ENCODE measurements at regions not wholly inside any gene's neighbourhood (a gene's known extent, or its start where the extent isn't known, plus 50 kb on each side); places are given as distances from the start of the nearest gene placed in this dataset.

DNA sequence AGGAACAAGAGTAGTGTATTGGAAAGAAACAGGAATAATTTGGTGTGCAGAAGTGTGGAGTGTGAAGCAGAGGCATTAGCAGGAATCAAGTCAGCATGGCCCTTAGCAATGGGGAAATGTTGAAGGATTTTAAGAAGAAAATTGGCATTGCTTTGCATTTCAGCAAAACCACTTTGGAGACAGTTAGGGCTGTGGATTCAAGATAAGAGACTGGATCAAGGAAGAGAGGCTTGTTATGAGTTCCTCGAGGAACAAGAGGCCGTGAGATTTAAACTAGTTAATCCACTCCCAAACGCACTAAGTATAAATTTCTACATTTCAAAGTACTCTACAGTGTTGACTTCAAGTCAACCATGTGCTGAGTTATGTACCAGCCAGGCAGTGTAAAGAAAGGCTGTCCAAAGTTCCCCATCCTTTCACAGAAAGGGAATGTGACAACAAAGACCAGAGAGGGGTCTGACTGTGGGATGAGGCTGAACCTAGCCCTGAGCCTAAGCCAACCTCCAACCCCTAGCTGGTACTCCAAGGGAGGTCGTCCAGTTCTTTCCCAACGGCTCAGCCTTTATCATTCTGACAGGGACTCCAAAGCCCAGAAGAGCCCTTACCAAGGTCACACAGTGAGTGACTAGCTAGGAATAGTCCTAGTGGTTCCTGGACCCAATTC is 91.2 kb upstream of the BMP4 start:
- Histone ChIP-seq H3K4me1 (ENCODE audit: control insufficient read depth in 5 of 5, insufficient read depth in 5 of 5, low read length in 5 of 5) (no peaks in the 10 kb centered on the region), H3K4me3 (ENCODE audit: low read depth in 1 of 5, low read length in 5 of 5) (no peak overlapping the region), H3K9ac (ENCODE audit: low read length in 5 of 5) (no peak overlapping the region), H3K9me3 (ENCODE audit: control insufficient read depth in 5 of 5, low read length in 5 of 5) (no peaks in the 10 kb centered on the region), H3K36me3 (ENCODE audit: control insufficient read depth in 5 of 5, insufficient read depth in 5 of 5, low read length in 5 of 5) (no peaks in the 10 kb centered on the region), H3K27me3 (ENCODE audit: control insufficient read depth in 5 of 5, insufficient read depth in 4 of 5, low read length in 5 of 5) (no peaks in the 10 kb centered on the region), H3K27ac (ENCODE audit: low read depth, low read length) (no peak overlapping the region)

DNA sequence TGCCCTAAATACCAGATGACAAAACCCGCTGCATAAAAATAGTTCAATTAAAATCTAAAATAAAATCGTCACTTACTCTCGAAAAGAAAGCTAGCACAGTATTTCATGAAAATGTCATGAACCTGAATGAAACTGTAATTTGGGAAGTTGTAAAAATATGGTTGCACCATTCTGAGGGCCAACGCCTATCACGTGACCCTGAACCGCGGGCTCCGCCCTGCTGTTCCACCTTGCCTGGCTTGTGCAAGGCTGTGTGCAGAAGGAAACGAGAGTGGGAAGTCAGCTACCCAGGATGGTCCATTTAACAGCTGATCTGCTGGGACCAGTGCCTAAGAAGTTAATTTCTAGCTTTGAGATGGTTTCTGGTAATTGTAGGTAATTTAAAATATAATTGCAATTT is 91.7 kb upstream of the BMP4 start:
- no peaks in the 10 kb centered on the region for H3K9me3 ChIP-seq (ENCODE audit: control insufficient read depth in 5 of 5, low read length in 5 of 5)
- H3K4me3 ChIP-seq (ENCODE audit: low read depth in 1 of 5, low read length in 5 of 5) = no peak overlapping the region
- no peaks in the 10 kb centered on the region for H3K4me1 ChIP-seq (ENCODE audit: control insufficient read depth in 5 of 5, insufficient read depth in 5 of 5, low read length in 5 of 5)
- H3K27ac ChIP-seq (ENCODE audit: low read depth, low read length) = no peak overlapping the region
- no peaks in the 10 kb centered on the region for H3K27me3 ChIP-seq (ENCODE audit: control insufficient read depth in 5 of 5, insufficient read depth in 4 of 5, low read length in 5 of 5)
- H3K36me3 ChIP-seq (ENCODE audit: control insufficient read depth in 5 of 5, insufficient read depth in 5 of 5, low read length in 5 of 5) = no peaks in the 10 kb centered on the region
- no peak overlapping the region for H3K9ac ChIP-seq (ENCODE audit: low read length in 5 of 5)

GRCh38 chr14:54048736-54049135 is 92.1 kb upstream of the BMP4 start:
- no peaks in the 10 kb centered on the region for H3K27me3 ChIP-seq (ENCODE audit: control insufficient read depth in 5 of 5, insufficient read depth in 4 of 5, low read length in 5 of 5)
- H3K27ac ChIP-seq (ENCODE audit: low read depth, low read length) = no peak overlapping the region
- H3K36me3 ChIP-seq (ENCODE audit: control insufficient read depth in 5 of 5, insufficient read depth in 5 of 5, low read length in 5 of 5) = no peaks in the 10 kb centered on the region
- no peak overlapping the region for H3K9ac ChIP-seq (ENCODE audit: low read length in 5 of 5)
- H3K4me3 ChIP-seq (ENCODE audit: low read depth in 1 of 5, low read length in 5 of 5) = no peak overlapping the region
- H3K9me3 ChIP-seq (ENCODE audit: control insufficient read depth in 5 of 5, low read length in 5 of 5) = no peaks in the 10 kb centered on the region
- H3K4me1 ChIP-seq (ENCODE audit: control insufficient read depth in 5 of 5, insufficient read depth in 5 of 5, low read length in 5 of 5) = no peaks in the 10 kb centered on the region

- H3K4me3 ChIP-seq (ENCODE audit: low read depth in 1 of 5, low read length in 5 of 5) = no peak overlapping the region
These were observed 94.1 kb upstream of the BMP4 start for GRCh38 chr14:54050759-54051158.

GRCh38 chr14:54052696-54053385 is 96.2 kb upstream of the BMP4 start:
- Histone ChIP-seq H3K4me3 (ENCODE audit: low read depth in 1 of 5, low read length in 5 of 5) (no peak overlapping the region), H3K4me1 (ENCODE audit: control insufficient read depth in 5 of 5, insufficient read depth in 5 of 5, low read length in 5 of 5) (no peaks in the 10 kb centered on the region), H3K27ac (ENCODE audit: low read depth, low read length) (no peak overlapping the region), H3K9me3 (ENCODE audit: control insufficient read depth in 5 of 5, low read length in 5 of 5) (no peaks in the 10 kb centered on the region), H3K36me3 (ENCODE audit: control insufficient read depth in 5 of 5, insufficient read depth in 5 of 5, low read length in 5 of 5) (no peaks in the 10 kb centered on the region), H3K9ac (ENCODE audit: low read length in 5 of 5) (no peak overlapping the region), H3K27me3 (ENCODE audit: control insufficient read depth in 5 of 5, insufficient read depth in 4 of 5, low read length in 5 of 5) (no peaks in the 10 kb centered on the region)

More at GRCh38 chr14:54050759-54051158, 94.1 kb upstream of the BMP4 start:
- H3K36me3 ChIP-seq (ENCODE audit: control insufficient read depth in 5 of 5, insufficient read depth in 5 of 5, low read length in 5 of 5) = no peaks in the 10 kb centered on the region
- no peaks in the 10 kb centered on the region for H3K9me3 ChIP-seq (ENCODE audit: control insufficient read depth in 5 of 5, low read length in 5 of 5)
- H3K27ac ChIP-seq (ENCODE audit: low read depth, low read length) = no peak overlapping the region
- H3K4me1 ChIP-seq (ENCODE audit: control insufficient read depth in 5 of 5, insufficient read depth in 5 of 5, low read length in 5 of 5) = no peaks in the 10 kb centered on the region
- no peaks in the 10 kb centered on the region for H3K27me3 ChIP-seq (ENCODE audit: control insufficient read depth in 5 of 5, insufficient read depth in 4 of 5, low read length in 5 of 5)
- no peak overlapping the region for H3K9ac ChIP-seq (ENCODE audit: low read length in 5 of 5)

- Histone ChIP-seq H3K9ac (ENCODE audit: low read length in 5 of 5) (no peak overlapping the region), H3K9me3 (ENCODE audit: control insufficient read depth in 5 of 5, low read length in 5 of 5) (no peaks in the 10 kb centered on the region), H3K4me3 (ENCODE audit: low read depth in 1 of 5, low read length in 5 of 5) (no peak overlapping the region), H3K27ac (ENCODE audit: low read depth, low read length) (no peak overlapping the region), H3K27me3 (ENCODE audit: control insufficient read depth in 5 of 5, insufficient read depth in 4 of 5, low read length in 5 of 5) (no peaks in the 10 kb centered on the region), H3K4me1 (ENCODE audit: control insufficient read depth in 5 of 5, insufficient read depth in 5 of 5, low read length in 5 of 5) (no peaks in the 10 kb centered on the region), H3K36me3 (ENCODE audit: control insufficient read depth in 5 of 5, insufficient read depth in 5 of 5, low read length in 5 of 5) (no peaks in the 10 kb centered on the region)
These were observed 96.7 kb upstream of the BMP4 start for GRCh38 chr14:54053386-54053745.

- Histone ChIP-seq H3K9me3 (ENCODE audit: control insufficient read depth in 5 of 5, low read length in 5 of 5) (no peaks in the 10 kb centered on the region), H3K9ac (ENCODE audit: low read length in 5 of 5) (no peak overlapping the region), H3K4me1 (ENCODE audit: control insufficient read depth in 5 of 5, insufficient read depth in 5 of 5, low read length in 5 of 5) (no peaks in the 10 kb centered on the region), H3K4me3 (ENCODE audit: low read depth in 1 of 5, low read length in 5 of 5) (no peak overlapping the region), H3K27me3 (ENCODE audit: control insufficient read depth in 5 of 5, insufficient read depth in 4 of 5, low read length in 5 of 5) (no peaks in the 10 kb centered on the region), H3K27ac (ENCODE audit: low read depth, low read length) (no peak overlapping the region), H3K36me3 (ENCODE audit: control insufficient read depth in 5 of 5, insufficient read depth in 5 of 5, low read length in 5 of 5) (no peaks in the 10 kb centered on the region)
These were observed 101.9 kb upstream of the BMP4 start for GRCh38 chr14:54058505-54058904.

DNA sequence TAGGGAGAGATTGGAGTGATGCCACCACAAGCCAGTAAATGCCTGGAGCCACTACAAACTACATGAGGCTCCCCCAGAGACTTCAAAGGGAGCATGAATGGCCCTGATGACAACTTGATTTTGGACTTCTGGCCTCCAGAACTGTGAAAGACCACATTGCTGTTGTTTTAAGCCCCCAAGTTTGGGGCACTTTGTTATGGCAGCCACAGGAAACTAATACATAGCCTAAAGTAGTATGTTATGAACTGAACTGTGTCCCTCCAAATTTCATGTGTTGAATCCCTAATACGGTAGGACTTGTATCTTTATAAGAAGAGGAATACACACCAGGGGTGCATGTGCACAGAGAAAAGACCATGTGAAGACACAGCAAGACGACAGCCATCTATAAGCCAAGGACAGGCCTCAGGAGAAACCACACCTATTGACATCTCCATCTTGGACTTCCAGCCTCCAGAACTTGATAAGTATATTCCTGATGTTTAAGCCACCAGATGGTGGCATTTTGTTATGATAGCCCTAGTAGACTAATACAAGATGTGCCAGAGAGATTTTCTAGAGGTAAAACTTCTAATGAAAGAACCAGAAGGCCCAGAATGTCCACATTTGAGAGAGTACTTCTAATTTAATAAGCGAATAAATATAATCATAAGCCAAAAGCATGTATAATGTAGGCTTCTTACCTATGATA is 127.1 kb upstream of the BMP4 start:
- H3K4me3 ChIP-seq (ENCODE audit: low read depth in 1 of 5, low read length in 5 of 5) = no peak overlapping the region
- H3K36me3 ChIP-seq (ENCODE audit: control insufficient read depth in 5 of 5, insufficient read depth in 5 of 5, low read length in 5 of 5) = no peaks in the 10 kb centered on the region
- no peaks in the 10 kb centered on the region for H3K9me3 ChIP-seq (ENCODE audit: control insufficient read depth in 5 of 5, low read length in 5 of 5)
- no peak overlapping the region for H3K27ac ChIP-seq (ENCODE audit: low read depth, low read length)
- no peak overlapping the region for H3K9ac ChIP-seq (ENCODE audit: low read length in 5 of 5)
- H3K4me1 ChIP-seq (ENCODE audit: control insufficient read depth in 5 of 5, insufficient read depth in 5 of 5, low read length in 5 of 5) = peaks cover 0 to 14% (median 7%) of the 10 kb centered on the region in 5 donors
- no peaks in the 10 kb centered on the region for H3K27me3 ChIP-seq (ENCODE audit: control insufficient read depth in 5 of 5, insufficient read depth in 4 of 5, low read length in 5 of 5)

DNA sequence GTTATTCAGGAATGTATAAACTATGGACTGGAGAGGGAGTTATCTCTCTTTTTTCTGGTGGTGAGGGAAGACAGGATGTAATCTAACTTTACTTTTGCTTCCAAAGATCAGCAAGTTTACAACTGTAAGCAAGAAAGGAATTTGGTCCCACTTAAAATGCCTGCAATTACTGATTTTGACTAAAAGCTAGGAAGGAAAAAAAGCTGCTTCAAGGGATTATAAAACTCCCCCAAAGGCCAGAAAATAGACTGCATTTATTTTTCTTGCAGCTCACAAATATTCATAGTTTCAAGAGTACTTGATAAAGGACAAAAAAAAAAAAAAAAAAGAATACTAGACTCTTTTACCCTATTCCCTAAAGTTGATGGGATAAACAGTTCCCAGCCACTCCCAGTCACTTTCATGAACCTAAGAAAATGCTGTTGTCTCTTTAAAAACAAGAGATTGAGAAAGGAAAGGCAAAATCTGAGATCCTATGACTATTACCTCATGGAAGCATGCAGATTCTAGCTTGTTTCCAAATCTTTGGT is 128.7 kb upstream of the BMP4 start:
- no peaks in the 10 kb centered on the region for H3K36me3 ChIP-seq (ENCODE audit: control insufficient read depth in 5 of 5, insufficient read depth in 5 of 5, low read length in 5 of 5)
- no peaks in the 10 kb centered on the region for H3K27me3 ChIP-seq (ENCODE audit: control insufficient read depth in 5 of 5, insufficient read depth in 4 of 5, low read length in 5 of 5)
- no peak overlapping the region for H3K27ac ChIP-seq (ENCODE audit: low read depth, low read length)
- no peak overlapping the region for H3K9ac ChIP-seq (ENCODE audit: low read length in 5 of 5)
- H3K4me3 ChIP-seq (ENCODE audit: low read depth in 1 of 5, low read length in 5 of 5) = no peak overlapping the region
- H3K4me1 ChIP-seq (ENCODE audit: control insufficient read depth in 5 of 5, insufficient read depth in 5 of 5, low read length in 5 of 5) = peaks cover 0 to 14% (median 7%) of the 10 kb centered on the region in 5 donors
- no peaks in the 10 kb centered on the region for H3K9me3 ChIP-seq (ENCODE audit: control insufficient read depth in 5 of 5, low read length in 5 of 5)

DNA sequence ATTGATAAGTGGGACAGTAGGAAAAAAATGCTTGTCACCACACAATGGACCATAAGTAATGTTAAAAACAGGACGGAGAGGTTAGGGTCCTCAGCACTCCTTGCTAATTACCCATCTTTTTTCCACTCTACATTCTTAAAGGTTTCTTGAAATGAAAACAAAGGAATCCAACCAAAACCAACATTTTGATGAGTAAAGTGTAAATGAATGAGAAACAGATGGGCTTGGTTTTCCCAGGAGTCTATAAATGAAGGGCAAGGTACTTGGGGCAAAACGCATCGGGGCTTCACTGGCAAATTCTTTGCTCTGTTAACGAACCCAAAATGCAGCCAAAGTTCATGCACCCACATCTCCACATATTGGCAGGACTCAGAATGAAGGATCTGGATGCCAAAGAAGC is 129.2 kb upstream of the BMP4 start:
- no peak overlapping the region for H3K27ac ChIP-seq (ENCODE audit: low read depth, low read length)
- no peak overlapping the region for H3K4me3 ChIP-seq (ENCODE audit: low read depth in 1 of 5, low read length in 5 of 5)
- no peaks in the 10 kb centered on the region for H3K27me3 ChIP-seq (ENCODE audit: control insufficient read depth in 5 of 5, insufficient read depth in 4 of 5, low read length in 5 of 5)
- peaks cover 0 to 1% (median 0%) of the 10 kb centered on the region in 5 donors for H3K9me3 ChIP-seq (ENCODE audit: control insufficient read depth in 5 of 5, low read length in 5 of 5)
- no peak overlapping the region for H3K9ac ChIP-seq (ENCODE audit: low read length in 5 of 5)
- H3K4me1 ChIP-seq (ENCODE audit: control insufficient read depth in 5 of 5, insufficient read depth in 5 of 5, low read length in 5 of 5) = peaks cover 0 to 14% (median 7%) of the 10 kb centered on the region in 5 donors
- no peaks in the 10 kb centered on the region for H3K36me3 ChIP-seq (ENCODE audit: control insufficient read depth in 5 of 5, insufficient read depth in 5 of 5, low read length in 5 of 5)
